Stimulated activated CD4-positive, alpha-beta T cell treated with anti-CD3 and anti-CD28 coated beads, Interleukin-15, amount 100 ng/mL, for 1 hour (primary cell): ENCODE measurements at regions not wholly inside any gene's neighbourhood (a gene's known extent, or its start where the extent isn't known, plus 50 kb on each side); places are given as distances from the start of the nearest gene placed in this dataset.

Experiments used
- DNase-seq, 2 donors: peaks; one replicate each; pipeline ENCODE4 v3.0.0-alpha.2; 2020; ENCODE audit warnings: low read depth in 1 of 2, low spot score in 1 of 2

GRCh38 chr4:111838406-111838930 is 306.8 kb upstream of the FAM241A start:
- no peak for DNase-seq

GRCh38 chr4:111839141-111839540 is 306.1 kb upstream of the FAM241A start:
- no peak for DNase-seq

- no peak for DNase-seq
These were observed 302.9 kb upstream of the FAM241A start for GRCh38 chr4:111842336-111842735.

GRCh38 chr4:111847296-111848008 is 297.8 kb upstream of the FAM241A start:
- DNase-seq: no peak

GRCh38 chr4:111849746-111850284 is 295.4 kb upstream of the FAM241A start:
- no peak for DNase-seq

GRCh38 chr4:111854494-111855087 is 290.7 kb upstream of the FAM241A start:
- no peak for DNase-seq

- DNase-seq: no peak
These were observed 289.9 kb upstream of the FAM241A start for GRCh38 chr4:111855308-111855707.

- DNase-seq: no peak
These were observed 281.2 kb upstream of the FAM241A start for GRCh38 chr4:111864066-111864465.

GRCh38 chr4:111869339-111869738 is 275.9 kb upstream of the FAM241A start:
- DNase-seq: no peak

GRCh38 chr4:111871802-111872201 is 273.5 kb upstream of the FAM241A start:
- no peak for DNase-seq

GRCh38 chr4:111873801-111874200 is 271.5 kb upstream of the FAM241A start:
- no peak for DNase-seq

GRCh38 chr4:111879539-111879938 is 265.7 kb upstream of the FAM241A start:
- DNase-seq: no peak

- no peak for DNase-seq
These were observed 265.1 kb upstream of the FAM241A start for GRCh38 chr4:111880116-111880515.

GRCh38 chr4:111883557-111883999 is 261.7 kb upstream of the FAM241A start:
- no peak for DNase-seq

GRCh38 chr4:111890412-111890811 is 254.8 kb upstream of the FAM241A start:
- DNase-seq: no peak

GRCh38 chr4:111905511-111905910 is 239.7 kb upstream of the FAM241A start:
- no peak for DNase-seq

GRCh38 chr4:111919639-111920038 is 225.6 kb upstream of the FAM241A start:
- DNase-seq: no peak

GRCh38 chr4:111921714-111922113 is 223.5 kb upstream of the FAM241A start:
- DNase-seq: no peak

- DNase-seq: no peak
These were observed 221.5 kb upstream of the FAM241A start for GRCh38 chr4:111923786-111924185.

- no peak for DNase-seq
These were observed 220.6 kb upstream of the FAM241A start for GRCh38 chr4:111924696-111925095.

- no peak for DNase-seq
These were observed 214.6 kb upstream of the FAM241A start for GRCh38 chr4:111930659-111931058.

- DNase-seq: no peak
These were observed 211.6 kb upstream of the FAM241A start for GRCh38 chr4:111933703-111934102.
